Endodermal cell (in vitro differentiated cells): ENCODE measurements at regions not wholly inside any gene's neighbourhood (a gene's known extent, or its start where the extent isn't known, plus 50 kb on each side); places are given as distances from the start of the nearest gene placed in this dataset.

Experiments
- DNase-seq: peaks from one replicate; pipeline ENCODE4 v3.0.0-alpha.2; 2017
- H3K27ac ChIP-seq: 2 replicates; pipeline ENCODE4 v1.5.1; 2013; ENCODE audit warnings: mild to moderate bottlenecking, low read depth, low read length, moderate library complexity
- H3K27me3 ChIP-seq: 2 replicates; pipeline ENCODE4 v1.6.1; 2013; ENCODE audit warnings: mild to moderate bottlenecking, low read length, moderate library complexity; ENCODE audit not compliant: insufficient read depth, control insufficient read depth, poor library complexity, severe bottlenecking
- H3K36me3 ChIP-seq: 2 replicates; pipeline ENCODE4 v1.7.0; 2013; ENCODE audit warnings: mild to moderate bottlenecking, low read length, moderate library complexity; ENCODE audit not compliant: control insufficient read depth, insufficient read depth
- H3K4me1 ChIP-seq: one replicate; pipeline ENCODE4 v1.7.0; 2013; ENCODE audit warnings: low read length; ENCODE audit not compliant: control insufficient read depth, insufficient read depth
- H3K4me3 ChIP-seq: 2 replicates; pipeline ENCODE4 v1.5.1; 2013; ENCODE audit warnings: mild to moderate bottlenecking, low read length, moderate library complexity
- H3K9ac ChIP-seq: 2 replicates; pipeline ENCODE4 v1.6.1; 2013; ENCODE audit warnings: mild to moderate bottlenecking, low read length, moderate library complexity; ENCODE audit not compliant: poor library complexity, severe bottlenecking; ENCODE audit errors: extremely low read depth
- H3K9me3 ChIP-seq: 2 replicates; pipeline ENCODE4 v1.6.1; 2013; ENCODE audit warnings: mild to moderate bottlenecking, low read length, moderate library complexity; ENCODE audit not compliant: control insufficient read depth
- H3K27ac Mint-ChIP-seq: 2 replicates; pipeline ENCODE4 v1.8.0; 2020; ENCODE audit warnings: mixed read lengths
- H3K27me3 Mint-ChIP-seq: 2 replicates; pipeline ENCODE4 v1.8.0; 2021; ENCODE audit warnings: mild to moderate bottlenecking, mixed read lengths; ENCODE audit not compliant: insufficient read depth
- H3K36me3 Mint-ChIP-seq: 2 replicates; pipeline ENCODE4 v1.8.0; 2020; ENCODE audit warnings: low read depth, mixed read lengths
- H3K4me1 Mint-ChIP-seq: 2 replicates; pipeline ENCODE4 v1.8.0; 2020; ENCODE audit warnings: mixed read lengths
- H3K4me3 Mint-ChIP-seq: 2 replicates; pipeline ENCODE4 v1.8.0; 2020; ENCODE audit warnings: mild to moderate bottlenecking, moderate library complexity, mixed read lengths
- H3K9me3 Mint-ChIP-seq: 2 replicates; pipeline ENCODE4 v1.8.0; 2020; ENCODE audit warnings: mild to moderate bottlenecking, mixed read lengths
- WGBS, 2 experiments: methylation state at CpG; one replicate each; pipeline versions ENCODE4 v1.1.5 to v1.1.7; 2013; ENCODE audit warnings: missing lambda C conversion rate in 2 of 2, mixed read lengths in 1 of 2; ENCODE audit not compliant: insufficient coverage in 1 of 2, insufficient read length in 1 of 2; 5-methylcytosine and 5-hydroxymethylcytosine counted together
- TF ChIP-seq, protein P1 (sequence below): fragments of 200-600 bp; sonication (generic); conservative IDR thresholded peaks from 2 replicates; pipeline ENCODE4 v1.5.0; 2021; ENCODE audit warnings: antibody characterized with exemption, mild to moderate bottlenecking

DNA sequence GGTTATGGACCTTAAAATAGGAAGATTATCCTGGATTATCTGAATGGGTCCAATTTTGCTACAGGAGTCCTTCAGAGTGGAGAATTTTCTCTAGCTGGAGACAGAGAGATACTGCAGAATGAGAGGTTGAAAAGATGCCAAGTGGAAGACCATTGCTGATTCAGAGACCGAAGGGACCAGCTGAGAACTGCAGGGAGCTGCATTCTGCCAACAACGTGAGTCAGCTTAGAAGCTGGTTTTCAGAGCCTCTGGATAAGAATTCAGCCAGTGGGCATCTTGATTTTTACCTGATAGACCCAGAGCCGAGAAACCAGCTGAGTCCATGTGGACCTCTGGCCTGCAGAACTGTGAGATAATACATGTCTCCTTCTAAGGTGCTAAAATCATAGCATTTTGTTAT, 234.0 kb downstream of the NR2F2 start:
- Mint-ChIP-seq H3K4me3 (no peak overlapping the region), H3K27ac (no peak overlapping the region), H3K9me3 (peaks cover 6% of the 10 kb centered on the region), H3K27me3 (peaks cover 3% of the 10 kb centered on the region), H3K4me1 (no peaks in the 10 kb centered on the region), H3K36me3 (no peaks in the 10 kb centered on the region)
- no peak overlapping the region for H3K9ac ChIP-seq
- H3K9me3 ChIP-seq, result no peaks in the 10 kb centered on the region
- H3K4me3 ChIP-seq, result no peak overlapping the region
- no peak overlapping the region for H3K27ac ChIP-seq
- no peak for DNase-seq
- TF ChIP-seq, protein P1, sequence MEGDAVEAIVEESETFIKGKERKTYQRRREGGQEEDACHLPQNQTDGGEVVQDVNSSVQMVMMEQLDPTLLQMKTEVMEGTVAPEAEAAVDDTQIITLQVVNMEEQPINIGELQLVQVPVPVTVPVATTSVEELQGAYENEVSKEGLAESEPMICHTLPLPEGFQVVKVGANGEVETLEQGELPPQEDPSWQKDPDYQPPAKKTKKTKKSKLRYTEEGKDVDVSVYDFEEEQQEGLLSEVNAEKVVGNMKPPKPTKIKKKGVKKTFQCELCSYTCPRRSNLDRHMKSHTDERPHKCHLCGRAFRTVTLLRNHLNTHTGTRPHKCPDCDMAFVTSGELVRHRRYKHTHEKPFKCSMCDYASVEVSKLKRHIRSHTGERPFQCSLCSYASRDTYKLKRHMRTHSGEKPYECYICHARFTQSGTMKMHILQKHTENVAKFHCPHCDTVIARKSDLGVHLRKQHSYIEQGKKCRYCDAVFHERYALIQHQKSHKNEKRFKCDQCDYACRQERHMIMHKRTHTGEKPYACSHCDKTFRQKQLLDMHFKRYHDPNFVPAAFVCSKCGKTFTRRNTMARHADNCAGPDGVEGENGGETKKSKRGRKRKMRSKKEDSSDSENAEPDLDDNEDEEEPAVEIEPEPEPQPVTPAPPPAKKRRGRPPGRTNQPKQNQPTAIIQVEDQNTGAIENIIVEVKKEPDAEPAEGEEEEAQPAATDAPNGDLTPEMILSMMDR, result no peak
- WGBS, 2 experiments, result 90 to 91% methylated on average over 3 of the region's 3 CpGs
- H3K4me1 ChIP-seq, result no peaks in the 10 kb centered on the region
- no peaks in the 10 kb centered on the region for H3K36me3 ChIP-seq
- H3K27me3 ChIP-seq, result no peaks in the 10 kb centered on the region

DNA sequence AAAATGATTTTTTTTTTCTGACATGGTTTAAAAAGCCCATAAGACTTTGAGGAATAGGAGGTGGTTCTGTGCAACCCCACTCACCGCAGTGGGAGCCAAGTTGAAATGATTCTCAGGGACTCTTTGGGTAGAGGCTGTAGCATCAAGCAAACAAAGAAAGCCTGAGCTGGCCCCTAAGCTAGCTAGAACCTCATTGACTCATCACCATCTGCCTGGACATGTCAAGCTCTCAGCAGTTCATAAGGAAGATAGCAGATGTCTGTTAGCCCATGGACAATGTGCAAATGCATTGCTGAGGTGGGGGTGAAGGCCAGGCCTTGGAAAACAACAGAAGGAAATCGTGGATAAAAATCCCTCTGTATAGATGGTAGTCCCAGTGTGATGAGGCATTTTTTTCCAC, 234.8 kb downstream of the NR2F2 start:
- Mint-ChIP-seq H3K27me3 (peaks cover 3% of the 10 kb centered on the region), H3K27ac (no peak overlapping the region), H3K4me3 (no peak overlapping the region), H3K36me3 (no peaks in the 10 kb centered on the region), H3K4me1 (no peaks in the 10 kb centered on the region), H3K9me3 (peaks cover 6% of the 10 kb centered on the region)
- Histone ChIP-seq H3K27ac (no peak overlapping the region), H3K27me3 (no peaks in the 10 kb centered on the region), H3K9me3 (no peaks in the 10 kb centered on the region), H3K36me3 (no peaks in the 10 kb centered on the region), H3K4me1 (no peaks in the 10 kb centered on the region), H3K4me3 (no peak overlapping the region), H3K9ac (no peak overlapping the region)
- TF ChIP-seq, protein P1, result no peak
- DNase-seq, result no peak
- 89 to 100% methylated on average over 1 to 2 of the region's 2 CpGs for WGBS, 2 experiments

DNA sequence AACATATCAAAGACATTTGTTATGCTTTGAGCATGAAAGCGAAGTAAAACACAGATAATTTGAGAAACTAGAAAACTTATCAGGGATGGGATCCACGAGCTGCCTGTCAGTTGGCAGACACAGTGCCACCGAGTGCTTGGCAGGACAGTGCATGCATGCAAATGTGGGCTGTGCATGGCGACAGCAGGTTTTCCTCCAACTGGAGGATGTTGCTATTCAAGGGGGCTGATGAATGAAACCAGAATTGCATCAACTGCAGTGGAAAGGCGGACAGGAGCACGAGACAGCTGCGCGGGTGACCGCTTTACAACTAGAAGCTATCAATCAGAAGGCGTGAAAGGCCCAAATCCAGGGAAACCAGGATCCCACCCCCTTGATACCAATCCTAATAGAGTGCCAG, 244.3 kb downstream of the NR2F2 start:
- no peak overlapping the region for H3K4me3 Mint-ChIP-seq
- no peak overlapping the region for H3K4me3 ChIP-seq
- no peak overlapping the region for H3K9ac ChIP-seq
- H3K27ac ChIP-seq, result no peak overlapping the region
- no peak overlapping the region for H3K27ac Mint-ChIP-seq
- 89 to 92% methylated on average over 7 to 10 of the region's 10 CpGs for WGBS, 2 experiments
- H3K9me3 ChIP-seq, result no peaks in the 10 kb centered on the region
- no peak for DNase-seq
- H3K4me1 ChIP-seq, result no peaks in the 10 kb centered on the region
- H3K36me3 Mint-ChIP-seq, result no peaks in the 10 kb centered on the region
- no peaks in the 10 kb centered on the region for H3K36me3 ChIP-seq
- TF ChIP-seq, protein P1, result no peak
- H3K27me3 Mint-ChIP-seq, result no peaks in the 10 kb centered on the region
- H3K9me3 Mint-ChIP-seq, result no peaks in the 10 kb centered on the region
- no peaks in the 10 kb centered on the region for H3K4me1 Mint-ChIP-seq
- no peaks in the 10 kb centered on the region for H3K27me3 ChIP-seq
